ENCODE measurements at regions not wholly inside any gene's neighbourhood (a gene's known extent, or its start where the extent isn't known, plus 50 kb on each side); places are given as distances from the start of the nearest gene placed in this dataset.
"Not testable (repeated sequence)": the region's sequence is repeated elsewhere in the genome, so short reads cannot be mapped to it uniquely, and the experiment has no call there.

DNA sequence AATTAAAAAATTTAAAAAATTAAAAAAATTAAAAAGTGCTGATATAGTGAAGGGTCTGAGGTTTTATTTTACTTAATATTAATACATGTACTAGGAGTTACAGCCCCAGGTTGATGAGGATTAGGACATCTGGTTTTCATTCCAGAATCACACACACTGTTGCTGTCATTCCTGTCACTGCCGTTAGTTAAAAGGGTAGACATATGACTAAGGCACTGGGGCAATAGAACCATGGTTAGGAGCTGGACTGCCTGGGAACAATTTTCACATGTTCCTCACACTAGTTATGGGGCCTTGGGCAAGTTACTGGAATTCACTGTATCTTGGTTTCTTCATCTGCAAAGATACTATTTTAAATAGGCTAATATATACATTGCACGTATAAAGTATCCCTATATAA, 191.8 kb upstream of the DPYD start:
- intact Hi-C loops (cut with DNase I), result no loop called here
- no peak for DNase-seq

DNA sequence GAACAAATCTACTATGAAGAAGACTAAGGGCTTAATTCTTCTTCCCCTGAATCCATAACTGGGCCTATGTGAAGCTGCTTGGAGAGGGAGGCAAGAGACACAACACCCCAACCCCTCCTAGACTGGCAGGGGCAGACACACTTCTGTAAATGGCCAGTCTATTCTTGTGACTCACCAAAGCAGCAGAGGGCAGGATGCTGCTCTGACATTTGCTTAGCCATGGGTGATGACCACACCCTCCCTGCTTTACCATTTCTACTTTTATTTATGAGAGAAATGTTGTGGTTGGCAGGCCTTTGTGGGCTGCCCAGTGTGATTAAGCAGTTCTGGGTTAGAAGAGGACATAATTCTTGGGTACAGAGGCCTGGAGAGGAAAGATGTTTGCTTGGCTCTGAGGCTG, 189.8 kb upstream of the DPYD start:
- intact Hi-C loops (cut with DNase I), result no loop called here
- no peak for DNase-seq

DNA sequence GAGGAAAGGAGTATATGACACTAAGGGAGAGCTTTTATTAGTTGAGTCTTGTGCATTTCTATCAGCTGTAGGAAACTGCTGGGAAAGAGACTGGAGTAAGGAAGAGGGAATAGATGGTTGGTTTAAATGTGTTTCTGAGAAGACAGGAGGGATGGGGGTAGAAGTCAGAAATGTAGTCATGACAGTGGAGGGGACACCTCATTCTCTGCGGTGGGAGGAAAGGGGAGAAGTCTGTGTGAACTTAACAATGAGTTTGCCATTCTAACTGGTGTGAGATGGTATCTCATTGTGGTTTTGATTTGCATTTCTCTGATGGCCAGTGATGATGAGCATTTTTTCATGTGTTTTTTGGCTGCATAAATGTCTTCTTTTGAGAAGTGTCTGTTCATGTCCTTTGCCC, 187.5 kb upstream of the DPYD start:
- intact Hi-C loops (cut with DNase I); DNase-seq: not testable (repeated sequence)

DNA sequence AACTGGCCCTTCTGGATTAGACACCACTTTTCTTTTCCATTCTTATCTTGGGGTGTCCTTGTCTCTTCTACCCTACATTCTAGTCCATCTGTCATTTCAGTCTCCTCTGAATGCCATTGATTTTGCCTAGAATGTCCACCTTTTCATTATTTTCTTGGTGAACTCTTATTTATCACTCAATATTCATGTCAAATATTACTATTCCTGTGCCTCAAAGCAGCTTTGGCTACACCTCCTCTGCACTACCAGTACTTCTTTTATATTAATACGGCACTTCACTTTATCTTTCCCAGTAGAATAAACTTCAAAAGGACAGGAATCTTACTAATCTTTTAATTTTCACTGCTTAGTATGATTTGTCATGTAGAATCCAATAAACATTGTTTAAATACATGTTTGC, 186.4 kb upstream of the DPYD start:
- no peak for DNase-seq
- intact Hi-C loops (cut with DNase I), result no loop called here

DNA sequence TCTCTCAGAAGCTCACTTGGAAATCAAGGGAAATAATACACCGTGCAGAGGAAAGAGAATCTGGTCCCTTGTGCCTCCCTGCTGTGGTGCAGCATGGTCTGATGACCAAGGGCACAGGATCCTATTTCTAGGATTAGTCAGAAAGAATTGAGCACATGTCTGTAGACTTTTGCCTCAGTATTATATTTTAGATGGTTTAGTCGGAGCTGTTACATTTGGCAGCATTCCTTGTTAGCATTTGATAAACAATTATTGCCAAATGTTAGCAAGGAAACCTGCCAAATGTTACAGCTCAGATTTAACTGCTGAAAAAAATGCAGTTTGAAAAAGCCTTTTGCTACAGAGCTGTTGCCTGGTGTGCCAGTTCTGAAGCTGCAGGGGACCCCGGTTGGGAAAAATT, 183.5 kb upstream of the DPYD start:
- no peak for DNase-seq
- intact Hi-C loops (cut with DNase I), result no loop called here

DNA sequence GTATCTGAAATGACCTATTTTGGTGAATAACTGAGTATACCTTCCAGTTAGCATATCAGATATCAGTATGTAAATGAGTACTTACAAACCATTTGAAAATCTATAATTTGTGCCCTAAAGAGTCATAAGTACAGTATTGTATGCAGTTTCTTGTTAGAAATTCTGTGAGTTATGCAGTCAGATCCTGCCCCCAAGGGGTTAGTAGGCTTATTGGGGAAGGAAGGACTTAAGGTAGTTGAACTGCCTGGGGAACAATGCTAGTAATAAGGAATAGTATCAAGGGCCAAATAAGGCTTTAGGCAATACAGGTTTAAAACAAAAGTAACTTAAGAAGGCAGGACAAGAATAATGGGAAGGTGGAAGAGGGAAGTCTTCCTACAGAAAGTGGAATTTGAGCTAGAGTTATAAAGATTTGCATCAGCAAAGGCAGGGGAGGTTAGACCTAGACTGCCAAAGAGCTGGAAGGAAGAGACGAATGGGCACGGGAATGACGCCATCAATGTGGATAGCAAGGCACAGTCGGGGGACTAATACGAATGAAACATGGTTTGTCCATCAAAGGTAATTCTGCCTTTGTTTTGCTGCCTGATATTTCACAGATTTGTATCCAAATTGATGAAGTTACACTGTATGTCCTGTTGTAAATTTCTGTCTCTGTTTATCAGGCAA, 182.9 kb upstream of the DPYD start:
- DNase-seq, result no peak
- intact Hi-C loops (cut with DNase I), result no loop called here

DNA sequence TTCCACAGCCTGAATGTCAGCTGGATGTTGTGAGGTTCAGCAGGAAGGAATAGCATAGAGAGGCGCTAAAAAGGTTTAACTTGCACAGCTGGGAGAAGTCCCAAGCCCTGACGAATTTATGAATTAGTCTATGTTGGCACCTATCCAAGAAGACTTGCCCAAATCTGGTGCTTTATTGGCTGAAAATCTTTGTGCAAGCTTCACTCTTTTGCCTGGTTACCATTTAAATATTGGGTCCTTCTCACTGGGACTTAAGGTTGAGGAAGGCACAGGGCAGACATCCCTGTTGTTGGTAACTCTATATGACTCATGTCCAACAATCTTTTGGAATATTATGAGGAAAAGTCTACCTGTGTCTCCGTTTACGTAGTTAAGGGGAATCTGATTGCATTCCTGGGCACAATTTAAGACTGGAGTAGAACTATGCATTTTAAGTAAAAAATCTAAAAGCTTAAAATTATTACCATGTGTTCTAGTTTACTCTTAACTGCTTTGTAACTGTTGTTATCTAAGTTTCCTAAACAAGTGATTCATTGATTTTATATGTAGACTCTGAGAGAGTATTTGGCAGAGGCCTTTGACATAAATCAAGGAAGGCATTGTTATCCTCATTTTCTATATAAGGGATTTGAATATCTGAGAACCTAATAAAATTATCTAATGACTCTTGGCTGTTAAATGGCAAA, 181.7 kb upstream of the DPYD start:
- intact Hi-C loops (cut with DNase I), result no loop called here
- no peak for DNase-seq

DNA sequence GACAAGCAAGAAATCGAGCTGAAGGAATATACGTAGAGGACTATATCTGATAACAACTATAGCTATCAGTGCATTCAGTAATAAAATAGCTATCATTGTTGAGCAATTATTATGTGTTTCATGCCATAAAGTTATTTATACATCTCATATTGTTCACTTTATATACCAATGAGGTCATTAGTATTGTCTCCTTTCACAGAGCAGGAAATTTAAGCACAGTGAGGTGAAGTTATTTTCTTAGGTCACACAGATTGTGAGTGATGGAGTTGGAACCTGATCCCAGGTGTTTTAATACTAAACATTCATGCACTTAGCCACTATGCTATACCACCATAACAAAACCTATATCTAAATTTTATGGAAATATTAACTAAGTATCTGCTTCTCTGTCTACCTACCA, 180.5 kb upstream of the DPYD start:
- intact Hi-C loops (cut with DNase I), result no loop called here
- no peak for DNase-seq

DNA sequence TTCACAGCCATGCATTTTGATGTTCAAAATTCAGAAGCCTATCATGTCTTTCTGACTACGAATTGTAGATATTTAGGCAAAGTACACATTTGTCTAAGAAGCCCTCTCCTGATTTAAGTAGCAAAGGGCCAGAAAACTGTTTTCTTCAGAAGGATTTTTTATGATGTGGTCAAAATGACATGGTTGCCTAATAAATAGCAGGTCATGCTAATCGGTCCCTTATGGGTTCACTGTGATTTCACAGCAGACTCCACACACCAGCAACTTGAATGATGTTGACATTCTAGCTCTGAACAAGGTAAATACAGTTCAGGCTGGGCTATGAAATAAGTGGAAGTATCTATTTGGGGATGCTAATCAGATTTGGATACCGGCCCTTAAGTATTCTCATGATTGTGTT, 178.7 kb upstream of the DPYD start:
- no peak for DNase-seq
- intact Hi-C loops (cut with DNase I), result no loop called here

DNA sequence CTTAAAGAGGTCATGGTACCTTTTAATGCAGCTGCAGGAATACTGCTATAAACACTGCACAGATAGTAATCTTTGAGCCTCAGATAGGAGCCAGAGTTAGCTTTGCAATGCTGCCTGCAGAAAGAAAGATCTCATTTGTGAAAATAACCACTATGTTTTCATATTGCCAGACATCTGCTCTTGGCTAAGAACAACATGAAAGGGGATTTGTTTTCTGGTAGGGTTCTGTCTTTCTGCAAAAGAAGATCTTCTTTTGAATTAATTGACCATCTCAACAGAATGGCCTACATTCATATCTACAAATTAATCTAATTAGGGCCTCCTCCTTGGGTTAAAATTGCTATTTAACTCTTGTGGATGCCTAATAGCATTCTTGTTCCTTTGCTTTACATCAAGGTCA, 177.6 kb upstream of the DPYD start:
- no peak for DNase-seq
- intact Hi-C loops (cut with DNase I), result no loop called here

DNA sequence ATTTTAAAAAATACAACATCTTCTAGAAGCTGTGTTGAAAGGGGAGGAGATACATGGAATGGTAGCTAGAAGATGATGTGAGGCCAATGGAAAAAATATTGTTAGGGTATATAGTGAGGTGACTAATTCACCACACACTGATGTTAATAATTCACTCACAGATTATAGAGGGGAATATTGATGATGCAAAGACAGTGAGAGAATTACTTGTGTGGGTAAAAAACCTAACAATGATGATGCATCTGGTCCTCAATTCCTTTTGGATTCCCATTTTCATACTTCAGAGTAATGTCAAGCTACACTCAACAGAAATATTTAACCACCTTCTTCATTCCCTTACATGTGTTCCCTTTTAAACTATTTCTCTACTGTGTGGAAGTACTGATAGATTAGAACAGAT, 169.5 kb upstream of the DPYD start:
- DNase-seq, result no peak
- intact Hi-C loops (cut with DNase I), result no loop called here

DNA sequence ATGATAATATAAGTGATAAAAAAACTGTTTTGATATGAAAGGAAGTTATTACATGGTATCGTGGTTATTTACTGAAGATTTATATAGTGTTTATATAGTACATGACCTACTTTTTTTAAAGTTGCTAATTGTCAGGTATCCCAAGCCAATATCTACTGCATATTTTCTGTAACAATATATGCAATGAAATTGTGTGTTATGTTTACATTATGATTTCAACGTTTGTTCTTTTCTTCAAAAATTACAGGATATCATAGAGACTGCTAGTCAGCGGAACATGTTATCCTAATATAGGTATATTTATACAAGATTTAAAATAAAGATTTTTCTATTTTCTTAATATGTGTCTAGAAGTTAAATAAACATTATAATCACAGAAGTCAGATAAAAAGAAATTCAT, 167.5 kb upstream of the DPYD start:
- no peak for DNase-seq
- intact Hi-C loops (cut with DNase I), result no loop called here

DNA sequence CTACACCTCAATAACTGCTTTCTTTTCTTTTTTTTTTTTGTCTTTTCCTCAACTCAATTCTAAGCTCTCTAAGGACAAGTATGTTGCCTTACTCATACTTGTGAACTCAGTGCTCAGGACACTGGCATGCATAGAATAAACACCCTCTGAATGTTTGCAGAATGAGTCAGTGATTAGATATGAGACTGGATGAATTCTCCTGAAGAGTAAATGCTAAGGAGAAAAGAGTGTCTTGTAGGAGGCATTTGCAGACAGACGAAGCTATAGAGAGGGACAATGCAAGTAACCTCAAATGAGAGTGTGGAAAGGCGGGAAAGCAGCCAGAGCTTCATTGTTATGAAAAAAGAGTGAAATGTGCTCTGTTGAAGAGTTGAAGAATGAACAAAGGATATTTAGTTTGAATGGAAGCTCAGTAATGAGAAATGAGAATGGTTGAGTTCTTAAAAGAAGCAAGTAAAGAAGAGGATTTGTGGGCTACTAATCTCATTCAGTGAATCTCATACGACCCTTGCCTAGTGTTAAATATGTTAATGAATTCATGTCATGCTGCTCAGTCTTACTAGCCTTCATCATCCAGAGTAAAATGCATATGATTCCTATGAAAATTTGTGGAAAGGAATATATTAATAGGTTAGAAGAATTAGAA, 166.1 kb upstream of the DPYD start:
- no peak for DNase-seq
- intact Hi-C loops (cut with DNase I), result no loop called here

DNA sequence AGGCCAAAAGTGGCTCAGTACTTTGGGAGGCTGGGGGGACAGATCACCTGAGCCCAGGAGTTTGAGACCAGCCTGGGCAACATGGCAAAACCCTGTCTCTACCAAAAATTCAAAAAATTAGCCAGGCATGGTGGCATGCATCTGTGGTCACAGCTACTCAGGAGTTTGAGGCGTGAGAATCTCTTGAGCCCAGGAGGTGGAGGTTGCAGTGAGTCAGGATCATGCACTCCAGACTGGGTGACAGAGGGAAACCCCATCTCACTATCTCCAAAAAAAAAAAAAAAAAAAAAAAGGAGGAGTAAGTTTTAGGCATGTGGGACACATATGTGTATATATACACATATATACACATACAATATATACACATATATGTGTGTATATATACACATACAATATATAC, 165.3 kb upstream of the DPYD start:
- intact Hi-C loops (cut with DNase I), result no loop called here
- DNase-seq, result no peak

DNA sequence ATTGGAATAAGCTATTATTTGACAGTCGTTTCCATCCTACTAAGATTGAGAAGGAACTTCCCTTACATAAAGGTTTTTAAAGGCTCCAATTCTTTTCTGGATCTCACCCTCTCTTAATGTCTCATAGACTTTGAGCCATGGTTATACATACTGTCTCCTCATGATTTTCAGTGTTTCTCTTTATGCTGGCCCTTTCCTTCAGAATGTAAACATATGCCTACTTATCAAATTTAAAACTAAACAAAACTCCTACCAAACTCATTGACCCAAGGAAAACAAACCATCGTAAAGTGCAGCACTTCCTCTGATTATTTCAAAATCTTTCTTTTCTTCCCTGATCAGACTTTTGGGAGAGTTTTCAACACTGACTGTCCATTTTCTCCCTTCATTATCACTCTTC, 163.4 kb upstream of the DPYD start:
- intact Hi-C loops (cut with DNase I), result no loop called here
- DNase-seq, result no peak

DNA sequence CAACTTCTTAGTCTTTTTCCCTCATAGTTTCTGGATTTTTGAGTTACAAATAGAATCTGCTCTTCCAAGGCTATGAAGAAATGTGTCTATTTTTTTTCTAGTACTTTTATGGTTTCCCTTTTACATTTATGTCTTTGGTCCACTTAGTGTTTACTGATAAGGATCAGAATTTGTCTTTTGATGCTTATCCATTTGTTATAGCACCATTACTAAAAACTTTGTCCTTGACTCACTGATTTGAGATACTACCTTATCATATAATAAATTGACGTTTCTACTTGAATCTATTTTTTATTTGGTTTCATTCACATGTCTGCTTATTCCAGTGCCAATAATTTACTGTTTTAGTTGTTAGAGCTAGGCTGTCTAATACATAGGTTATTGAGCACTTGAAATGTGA, 161.1 kb upstream of the DPYD start:
- intact Hi-C loops (cut with DNase I), result no loop called here
- DNase-seq, result no peak

DNA sequence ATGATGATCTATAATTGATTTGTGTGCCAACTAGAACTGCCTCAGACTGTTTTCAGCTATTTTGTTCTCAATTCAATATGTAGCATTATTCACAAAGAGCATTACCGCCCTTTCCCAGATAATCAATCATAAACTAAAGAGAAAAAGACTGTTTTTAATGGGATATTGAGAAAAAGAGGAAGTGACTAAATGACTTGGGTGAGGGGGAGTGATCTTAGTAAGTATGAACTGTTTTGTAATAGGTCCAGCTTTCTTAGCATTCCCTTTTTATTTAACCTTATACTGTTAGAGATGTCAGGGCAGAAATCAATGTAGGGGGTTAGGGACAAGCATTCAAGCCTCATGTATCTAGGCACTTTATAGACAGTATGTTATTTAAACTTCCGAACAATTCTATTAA, 157.8 kb upstream of the DPYD start:
- intact Hi-C loops (cut with DNase I), result no loop called here
- DNase-seq, result no peak

DNA sequence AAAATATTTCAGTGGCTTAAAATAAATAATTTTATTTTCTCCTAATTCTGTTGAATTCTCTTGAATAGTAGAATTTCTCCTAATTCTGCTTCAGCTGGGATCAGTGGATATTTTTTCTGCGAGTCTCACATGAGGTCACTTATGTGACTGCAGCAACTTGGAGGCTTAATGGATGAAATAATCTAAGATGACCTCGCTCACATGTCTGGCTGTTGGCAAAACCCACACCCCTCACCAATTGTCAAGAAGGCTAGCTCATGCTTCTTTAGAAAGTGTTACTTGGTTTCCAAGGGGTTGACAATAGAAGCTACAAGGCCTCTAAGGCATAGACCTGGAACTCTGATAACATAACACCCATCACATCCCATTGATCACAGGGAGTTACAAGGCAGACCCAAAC, 156.9 kb upstream of the DPYD start:
- no peak for DNase-seq
- intact Hi-C loops (cut with DNase I), result no loop called here

DNA sequence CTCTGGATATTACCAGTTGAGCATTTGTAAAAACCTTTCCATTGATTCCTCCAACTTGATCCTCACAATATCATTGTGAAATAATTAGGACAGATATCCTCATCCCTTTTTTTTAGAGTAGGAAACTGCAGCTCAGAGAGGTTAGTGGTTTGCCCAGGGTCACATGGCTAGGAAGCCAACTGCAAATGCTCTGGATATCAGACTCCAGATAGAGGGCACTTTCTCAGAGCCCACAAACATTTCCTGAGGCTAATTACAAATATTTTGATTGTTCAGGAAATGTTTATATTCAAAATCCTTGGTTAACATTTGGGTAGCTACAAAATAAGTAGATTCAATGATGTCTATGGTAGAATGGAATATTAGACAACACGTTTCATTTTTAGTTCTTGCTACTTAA, 154.8 kb upstream of the DPYD start:
- no peak for DNase-seq
- intact Hi-C loops (cut with DNase I), result no loop called here

DNA sequence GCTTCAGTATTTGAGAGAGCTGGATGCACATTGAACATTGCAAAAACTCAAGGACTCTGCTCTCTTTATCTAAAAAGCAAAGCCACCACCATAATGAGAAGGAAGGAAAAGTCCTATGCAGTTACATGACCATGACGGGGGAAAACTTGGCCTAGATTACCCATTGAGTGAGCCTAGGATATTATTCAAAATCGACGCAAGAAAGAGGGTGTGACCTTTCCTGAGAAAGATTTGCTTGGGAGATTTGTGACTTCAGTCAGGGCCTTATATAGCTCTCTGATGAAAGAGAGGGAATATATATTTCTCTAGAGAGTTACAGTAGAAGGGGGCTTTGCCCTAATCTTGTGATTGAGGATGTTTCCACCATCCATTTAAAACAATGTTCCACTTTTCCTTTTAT, 153.0 kb upstream of the DPYD start:
- no peak for DNase-seq
- intact Hi-C loops (cut with DNase I), result no loop called here

DNA sequence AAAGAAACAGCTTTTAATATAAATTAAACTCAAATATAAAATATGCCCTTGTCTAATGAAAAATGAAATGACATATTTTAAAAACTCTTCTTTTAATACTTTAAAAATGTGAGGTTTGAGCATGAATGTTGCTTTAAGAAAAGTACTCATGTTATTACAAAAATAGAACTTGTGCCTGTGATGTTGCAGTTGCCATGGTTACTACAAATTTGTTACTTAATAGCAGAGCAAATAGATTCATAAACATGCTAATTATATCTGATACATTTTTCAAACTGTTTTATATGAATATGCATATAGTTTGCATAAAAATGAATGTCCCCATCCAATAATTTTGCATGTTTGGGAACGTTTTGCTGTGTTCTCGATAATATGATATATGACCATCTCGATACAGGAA, 152.3 kb upstream of the DPYD start:
- peak in 3 of 42 donors; percentile 4 to 45 (median 24) for DNase-seq
- intact Hi-C loops (cut with DNase I), result no loop called here

Data from head of caudate nucleus (tissue), 42 donors.